ENCODE measurements at regions not wholly inside any gene's neighbourhood (a gene's known extent, or its start where the extent isn't known, plus 50 kb on each side); places are given as distances from the start of the nearest gene placed in this dataset.

DNA sequence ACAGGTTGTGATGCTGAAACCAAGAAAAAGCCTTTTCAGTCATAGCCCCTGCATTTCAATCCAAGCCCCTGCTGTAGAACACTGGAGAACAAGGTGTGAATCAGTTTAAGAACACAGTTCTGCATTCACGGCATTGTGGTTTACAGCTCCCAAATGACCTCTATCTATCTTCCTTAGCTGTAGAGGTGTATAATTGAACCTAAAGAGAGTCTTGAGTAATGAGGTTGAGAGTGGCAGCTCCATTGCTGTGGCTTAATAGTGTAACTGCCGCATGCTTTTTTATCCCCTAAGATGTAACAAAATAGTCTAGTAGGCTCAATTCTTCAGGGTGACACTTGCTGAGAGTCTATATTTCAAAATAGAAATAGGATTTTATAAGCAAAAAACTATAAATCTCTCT is 121.3 kb upstream of the EPHA4 start:
- TF ChIP-seq, protein P1, sequence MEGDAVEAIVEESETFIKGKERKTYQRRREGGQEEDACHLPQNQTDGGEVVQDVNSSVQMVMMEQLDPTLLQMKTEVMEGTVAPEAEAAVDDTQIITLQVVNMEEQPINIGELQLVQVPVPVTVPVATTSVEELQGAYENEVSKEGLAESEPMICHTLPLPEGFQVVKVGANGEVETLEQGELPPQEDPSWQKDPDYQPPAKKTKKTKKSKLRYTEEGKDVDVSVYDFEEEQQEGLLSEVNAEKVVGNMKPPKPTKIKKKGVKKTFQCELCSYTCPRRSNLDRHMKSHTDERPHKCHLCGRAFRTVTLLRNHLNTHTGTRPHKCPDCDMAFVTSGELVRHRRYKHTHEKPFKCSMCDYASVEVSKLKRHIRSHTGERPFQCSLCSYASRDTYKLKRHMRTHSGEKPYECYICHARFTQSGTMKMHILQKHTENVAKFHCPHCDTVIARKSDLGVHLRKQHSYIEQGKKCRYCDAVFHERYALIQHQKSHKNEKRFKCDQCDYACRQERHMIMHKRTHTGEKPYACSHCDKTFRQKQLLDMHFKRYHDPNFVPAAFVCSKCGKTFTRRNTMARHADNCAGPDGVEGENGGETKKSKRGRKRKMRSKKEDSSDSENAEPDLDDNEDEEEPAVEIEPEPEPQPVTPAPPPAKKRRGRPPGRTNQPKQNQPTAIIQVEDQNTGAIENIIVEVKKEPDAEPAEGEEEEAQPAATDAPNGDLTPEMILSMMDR (IDR thresholded peaks at IDR 0.05): no peak
- no peak for TF ChIP-seq EP300 (IDR thresholded peaks at IDR 0.05; ENCODE audit: borderline replicate concordance in 1 of 2, low read depth in 1 of 2, low read length in 1 of 2)
- TF ChIP-seq, protein P2, sequence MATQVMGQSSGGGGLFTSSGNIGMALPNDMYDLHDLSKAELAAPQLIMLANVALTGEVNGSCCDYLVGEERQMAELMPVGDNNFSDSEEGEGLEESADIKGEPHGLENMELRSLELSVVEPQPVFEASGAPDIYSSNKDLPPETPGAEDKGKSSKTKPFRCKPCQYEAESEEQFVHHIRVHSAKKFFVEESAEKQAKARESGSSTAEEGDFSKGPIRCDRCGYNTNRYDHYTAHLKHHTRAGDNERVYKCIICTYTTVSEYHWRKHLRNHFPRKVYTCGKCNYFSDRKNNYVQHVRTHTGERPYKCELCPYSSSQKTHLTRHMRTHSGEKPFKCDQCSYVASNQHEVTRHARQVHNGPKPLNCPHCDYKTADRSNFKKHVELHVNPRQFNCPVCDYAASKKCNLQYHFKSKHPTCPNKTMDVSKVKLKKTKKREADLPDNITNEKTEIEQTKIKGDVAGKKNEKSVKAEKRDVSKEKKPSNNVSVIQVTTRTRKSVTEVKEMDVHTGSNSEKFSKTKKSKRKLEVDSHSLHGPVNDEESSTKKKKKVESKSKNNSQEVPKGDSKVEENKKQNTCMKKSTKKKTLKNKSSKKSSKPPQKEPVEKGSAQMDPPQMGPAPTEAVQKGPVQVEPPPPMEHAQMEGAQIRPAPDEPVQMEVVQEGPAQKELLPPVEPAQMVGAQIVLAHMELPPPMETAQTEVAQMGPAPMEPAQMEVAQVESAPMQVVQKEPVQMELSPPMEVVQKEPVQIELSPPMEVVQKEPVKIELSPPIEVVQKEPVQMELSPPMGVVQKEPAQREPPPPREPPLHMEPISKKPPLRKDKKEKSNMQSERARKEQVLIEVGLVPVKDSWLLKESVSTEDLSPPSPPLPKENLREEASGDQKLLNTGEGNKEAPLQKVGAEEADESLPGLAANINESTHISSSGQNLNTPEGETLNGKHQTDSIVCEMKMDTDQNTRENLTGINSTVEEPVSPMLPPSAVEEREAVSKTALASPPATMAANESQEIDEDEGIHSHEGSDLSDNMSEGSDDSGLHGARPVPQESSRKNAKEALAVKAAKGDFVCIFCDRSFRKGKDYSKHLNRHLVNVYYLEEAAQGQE (IDR thresholded peaks at IDR 0.05; ENCODE audit: low read depth, low read length): no peak
- TF ChIP-seq EZH2phosphoT487 (IDR thresholded peaks at IDR 0.05; ENCODE audit: borderline replicate concordance, low read depth): no peak
- TF ChIP-seq, protein P3, sequence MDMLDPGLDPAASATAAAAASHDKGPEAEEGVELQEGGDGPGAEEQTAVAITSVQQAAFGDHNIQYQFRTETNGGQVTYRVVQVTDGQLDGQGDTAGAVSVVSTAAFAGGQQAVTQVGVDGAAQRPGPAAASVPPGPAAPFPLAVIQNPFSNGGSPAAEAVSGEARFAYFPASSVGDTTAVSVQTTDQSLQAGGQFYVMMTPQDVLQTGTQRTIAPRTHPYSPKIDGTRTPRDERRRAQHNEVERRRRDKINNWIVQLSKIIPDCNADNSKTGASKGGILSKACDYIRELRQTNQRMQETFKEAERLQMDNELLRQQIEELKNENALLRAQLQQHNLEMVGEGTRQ (IDR thresholded peaks at IDR 0.05; ENCODE audit: borderline replicate concordance, low read depth, low read length): no peak
- TF ChIP-seq GABPA (IDR thresholded peaks at IDR 0.05; ENCODE audit: low read depth): no peak
